Mesenchymal stem cell (in vitro differentiated cells and primary cell): ENCODE measurements at regions not wholly inside any gene's neighbourhood (a gene's known extent, or its start where the extent isn't known, plus 50 kb on each side); places are given as distances from the start of the nearest gene placed in this dataset. TPM values are rescaled to one million over a fixed set of nuclear protein-coding genes. Genes with fewer than 3 reads are reported as not detected.

Source experiments
- DNase-seq: peaks from one replicate; pipeline ENCODE4 v3.0.0-alpha.2; 2013
- H2AFZ ChIP-seq: one replicate; pipeline ENCODE4 v1.6.1; 2013; ENCODE audit warnings: low read depth, mild to moderate bottlenecking, control low read depth, inconsistent platforms, low read length, moderate library complexity
- H2AK5ac ChIP-seq: 2 replicates; pipeline ENCODE4 v1.6.1; 2013; ENCODE audit warnings: low read length, moderate library complexity, mild to moderate bottlenecking, inconsistent platforms; ENCODE audit not compliant: severe bottlenecking
- H2BK120ac ChIP-seq: one replicate; pipeline ENCODE4 v1.6.1; 2013; ENCODE audit warnings: low read depth, mild to moderate bottlenecking, inconsistent platforms, low read length, moderate library complexity
- H2BK12ac ChIP-seq, 2 experiments: one replicate each; pipeline ENCODE4 v1.6.1; 2013; ENCODE audit warnings: inconsistent platforms in 2 of 2, low read length in 2 of 2, mild to moderate bottlenecking in 2 of 2, moderate library complexity in 2 of 2, control low read depth in 1 of 2
- H2BK15ac ChIP-seq: one replicate; pipeline ENCODE4 v1.6.1; 2013; ENCODE audit warnings: mild to moderate bottlenecking, low read depth, inconsistent platforms; ENCODE audit not compliant: poor library complexity, severe bottlenecking
- H2BK5ac ChIP-seq: 2 replicates; pipeline ENCODE4 v1.6.1; 2013; ENCODE audit warnings: low read depth, mild to moderate bottlenecking, low read length, control low read depth, inconsistent platforms; ENCODE audit not compliant: poor library complexity, severe bottlenecking
- H3K14ac ChIP-seq, 2 experiments: one replicate each; pipeline ENCODE4 v1.6.1; 2013; ENCODE audit warnings: inconsistent platforms in 2 of 2, low read length in 2 of 2, control low read depth in 1 of 2, mild to moderate bottlenecking in 1 of 2, moderate library complexity in 1 of 2
- H3K18ac ChIP-seq, 2 experiments: one replicate each; pipeline ENCODE4 v1.6.1; 2013; ENCODE audit warnings: inconsistent platforms in 2 of 2, low read length in 2 of 2, control low read depth in 1 of 2, low read depth in 1 of 2, mild to moderate bottlenecking in 1 of 2
- H3K23ac ChIP-seq, 2 experiments: one replicate each; pipeline ENCODE4 v1.6.1; 2013; ENCODE audit warnings: inconsistent platforms in 2 of 2, low read length in 2 of 2, mild to moderate bottlenecking in 2 of 2, moderate library complexity in 2 of 2, control low read depth in 1 of 2
- H3K27ac ChIP-seq: 2 replicates; pipeline ENCODE4 v1.5.1; 2013; ENCODE audit warnings: mild to moderate bottlenecking, moderate library complexity, low read length, control low read depth, inconsistent platforms; ENCODE audit not compliant: poor library complexity, severe bottlenecking
- H3K27me3 ChIP-seq, 2 experiments: 2 replicates each; pipeline versions ENCODE4 v1.6.1 to v1.7.0; 2013; ENCODE audit warnings: low read length in 2 of 2, mild to moderate bottlenecking in 2 of 2, moderate library complexity in 2 of 2, control low read depth in 1 of 2, inconsistent platforms in 1 of 2; ENCODE audit not compliant: control insufficient read depth in 1 of 2, insufficient read depth in 1 of 2
- H3K36me3 ChIP-seq, 2 experiments: 2 replicates each; pipeline versions ENCODE4 v1.6.1 to v1.7.0; 2013; ENCODE audit warnings: low read length in 2 of 2, control low read depth in 1 of 2, inconsistent platforms in 1 of 2, low read depth in 1 of 2, mild to moderate bottlenecking in 1 of 2; ENCODE audit not compliant: insufficient read depth in 2 of 2, control insufficient read depth in 1 of 2
- H3K4ac ChIP-seq, 2 experiments: one replicate each; pipeline ENCODE4 v1.6.1; 2013; ENCODE audit warnings: inconsistent platforms in 2 of 2, low read length in 2 of 2, mild to moderate bottlenecking in 2 of 2, moderate library complexity in 2 of 2, control low read depth in 1 of 2, low read depth in 1 of 2
- H3K4me1 ChIP-seq: 2 replicates; pipeline ENCODE4 v1.6.1; 2013; ENCODE audit warnings: low read depth, low read length, control low read depth; ENCODE audit not compliant: control insufficient read depth, insufficient read depth
- H3K4me2 ChIP-seq: 2 replicates; pipeline ENCODE4 v1.6.1; 2013; ENCODE audit warnings: low read length, mild to moderate bottlenecking, inconsistent platforms; ENCODE audit not compliant: poor library complexity, severe bottlenecking
- H3K4me3 ChIP-seq, 2 experiments: 2 replicates each; pipeline versions ENCODE4 v1.5.1 to v1.7.0; 2013; ENCODE audit warnings: low read length in 2 of 2, mild to moderate bottlenecking in 2 of 2, control low read depth in 1 of 2, low read depth in 1 of 2; ENCODE audit not compliant: insufficient read depth in 1 of 2
- H3K79me1 ChIP-seq: replicated peaks from 2 replicates; pipeline ENCODE4 v1.6.1; 2013; ENCODE audit warnings: mild to moderate bottlenecking, control low read depth, low read length, inconsistent platforms; ENCODE audit not compliant: poor library complexity, severe bottlenecking
- H3K9ac ChIP-seq: 2 replicates; pipeline ENCODE4 v1.7.0; 2013; ENCODE audit warnings: mild to moderate bottlenecking, low read length, moderate library complexity
- H3K9me3 ChIP-seq: 2 replicates; pipeline ENCODE4 v1.7.0; 2013; ENCODE audit warnings: mild to moderate bottlenecking, low read length; ENCODE audit not compliant: control insufficient read depth
- H4K8ac ChIP-seq: one replicate; pipeline ENCODE4 v1.6.1; 2013; ENCODE audit warnings: inconsistent platforms, mild to moderate bottlenecking, low read length, moderate library complexity
- H4K91ac ChIP-seq: one replicate; pipeline ENCODE4 v1.6.1; 2013; ENCODE audit warnings: mild to moderate bottlenecking, low read length, inconsistent platforms
- WGBS: methylation state at CpG from one replicate; pipeline ENCODE4 v1.1.7; 2013; ENCODE audit warnings: mixed read lengths; 5-methylcytosine and 5-hydroxymethylcytosine counted together
- small RNA-seq: library from polyadenylated mRNA; stranded (forward); fragments of <200 nt; extraction: miRNeasy Mini kit (QIAGEN cat#:217004); gene quantifications from one replicate; pipeline ENCODE3, GENCODE V24; 2013; ENCODE audit warnings: low read depth

DNA sequence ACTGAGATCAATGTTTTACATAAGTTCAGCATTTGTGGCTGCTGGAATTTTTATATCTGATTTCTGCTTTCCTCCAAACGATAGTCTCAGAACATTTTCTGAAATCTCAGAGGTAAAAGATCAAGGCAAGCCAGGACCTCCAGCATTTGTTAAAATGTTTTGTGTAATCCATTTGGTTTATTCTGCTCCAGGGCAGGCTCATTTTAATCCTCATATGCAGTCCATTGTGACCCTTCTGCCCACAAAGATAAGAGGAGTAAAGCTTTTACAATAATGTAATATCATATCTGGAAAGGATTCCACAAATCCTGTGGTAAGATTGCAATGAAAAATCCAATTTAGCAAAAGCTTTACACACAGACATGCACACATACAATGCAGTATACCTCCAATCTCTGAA, 55.3 kb upstream of the KCNH5 start:
- no peak overlapping the region for H4K91ac ChIP-seq
- no peak overlapping the region for H2AK5ac ChIP-seq
- H3K4me2 ChIP-seq = no peak overlapping the region
- H3K18ac ChIP-seq = no peak overlapping the region
- H3K4me1 ChIP-seq = no peaks in the 10 kb centered on the region
- H2AFZ ChIP-seq = no peak overlapping the region
- no peaks in the 10 kb centered on the region for H3K79me1 ChIP-seq
- H3K9ac ChIP-seq = no peak overlapping the region
- H3K27ac ChIP-seq = no peak overlapping the region
- DNase-seq = no peak
- no peak overlapping the region for H2BK5ac ChIP-seq
- no peak overlapping the region for H2BK120ac ChIP-seq
- no peaks in the 10 kb centered on the region for H3K36me3 ChIP-seq
- no peak overlapping the region for H2BK12ac ChIP-seq
- no peak overlapping the region for H2BK15ac ChIP-seq
- H3K9me3 ChIP-seq = no peaks in the 10 kb centered on the region
- no peak overlapping the region for H3K23ac ChIP-seq
- H4K8ac ChIP-seq = no peak overlapping the region
- no peak overlapping the region for H3K14ac ChIP-seq
- H3K27me3 ChIP-seq = no peaks in the 10 kb centered on the region
- WGBS = 80% methylated on average over 1 of the region's 1 CpG
- H3K4me3 ChIP-seq = no peak overlapping the region
- no peak overlapping the region for H3K4ac ChIP-seq

DNA sequence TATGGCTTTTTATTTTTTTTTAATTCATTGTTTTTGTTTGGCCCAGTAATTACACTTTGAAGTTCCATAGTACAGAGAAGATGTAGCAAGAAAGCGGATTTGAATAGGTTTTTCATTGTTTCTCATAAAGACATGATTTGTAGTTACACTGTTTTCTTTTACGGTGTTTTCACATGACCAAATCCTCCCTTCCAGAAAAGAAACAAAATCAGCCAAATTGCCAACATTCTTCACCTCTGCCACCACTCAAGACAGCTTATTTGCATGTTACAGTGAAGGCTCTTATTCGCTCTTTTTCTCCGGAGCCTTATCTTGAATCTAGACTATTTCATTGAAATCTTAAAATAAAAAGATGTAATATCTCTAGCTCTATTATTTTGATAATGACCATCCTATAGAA, 50.9 kb upstream of the KCNH5 start:
- Histone ChIP-seq H2BK12ac (no peak overlapping the region), H4K91ac (no peak overlapping the region), H3K18ac (no peak overlapping the region), H3K4me3 (no peak overlapping the region), H3K4me2 (no peak overlapping the region), H2BK15ac (no peak overlapping the region), H3K4me1 (no peaks in the 10 kb centered on the region), H3K9ac (no peak overlapping the region), H3K23ac (no peak overlapping the region), H2BK5ac (no peak overlapping the region), H2AFZ (no peak overlapping the region), H3K36me3 (no peaks in the 10 kb centered on the region), H3K27ac (no peak overlapping the region), H3K79me1 (no peaks in the 10 kb centered on the region), H3K27me3 (no peaks in the 10 kb centered on the region), H2BK120ac (no peak overlapping the region), H2AK5ac (no peak overlapping the region), H3K4ac (no peak overlapping the region), H4K8ac (no peak overlapping the region), H3K9me3 (no peaks in the 10 kb centered on the region), H3K14ac (no peak overlapping the region)
- 94% methylated on average over 2 of the region's 4 CpGs for WGBS
- DNase-seq = no peak

Small RNA genes lying in the stretch of these regions (small RNA-seq; reads per million reads assigned to genes)
- gene PARP1P2 = not detected
